Iris pigment epithelial cell (primary cell): ENCODE measurements at regions not wholly inside any gene's neighbourhood (a gene's known extent, or its start where the extent isn't known, plus 50 kb on each side); places are given as distances from the start of the nearest gene placed in this dataset.
"Not testable (repeated sequence)": the region's sequence is repeated elsewhere in the genome, so short reads cannot be mapped to it uniquely, and the experiment has no call there.

Experiments used
- DNase-seq: peaks from one replicate; pipeline ENCODE4 v3.0.0-alpha.2; 2011; ENCODE audit warnings: low read depth

DNA sequence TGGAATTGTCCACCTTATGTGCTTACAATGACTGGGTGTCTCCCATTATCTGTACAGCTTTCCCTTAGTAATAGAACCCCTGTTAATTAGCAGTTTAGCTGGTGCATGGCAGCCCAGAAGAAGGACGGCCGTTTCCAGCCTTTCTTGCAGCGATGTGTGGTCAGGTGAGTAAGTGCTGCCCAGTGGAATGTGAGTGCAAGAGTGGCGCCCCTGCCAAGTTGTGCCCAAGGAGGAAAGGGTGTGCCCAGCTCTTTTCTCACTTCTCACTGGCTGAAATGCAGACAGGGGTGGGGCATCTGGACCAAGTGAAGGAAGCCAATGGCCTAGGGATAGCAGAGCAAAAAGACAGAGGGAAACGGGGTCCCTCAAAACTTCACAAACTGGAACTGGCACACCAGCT, 296.8 kb downstream of the PREX1 start:
- DNase-seq = no peak

DNA sequence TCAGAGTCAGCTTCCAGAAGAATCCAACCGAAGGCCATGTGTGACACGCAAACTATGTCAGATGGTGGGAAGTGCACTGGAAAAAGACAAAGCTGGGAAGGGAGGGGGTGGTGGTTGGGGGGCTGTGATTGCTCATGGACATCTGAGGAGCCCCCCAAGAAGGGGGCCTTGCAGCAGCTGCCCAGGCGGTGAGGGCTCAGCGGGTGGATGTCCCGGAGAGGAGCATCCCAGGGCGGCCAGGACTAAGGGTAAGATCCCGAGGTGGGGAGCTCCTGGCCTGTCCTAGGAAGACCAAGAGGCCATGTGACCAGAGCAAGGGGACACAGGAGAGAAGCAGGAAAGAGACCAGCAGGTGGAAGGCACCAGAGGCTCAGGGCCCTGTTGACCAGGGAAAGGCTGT, 299.5 kb downstream of the PREX1 start:
- no peak for DNase-seq

DNA sequence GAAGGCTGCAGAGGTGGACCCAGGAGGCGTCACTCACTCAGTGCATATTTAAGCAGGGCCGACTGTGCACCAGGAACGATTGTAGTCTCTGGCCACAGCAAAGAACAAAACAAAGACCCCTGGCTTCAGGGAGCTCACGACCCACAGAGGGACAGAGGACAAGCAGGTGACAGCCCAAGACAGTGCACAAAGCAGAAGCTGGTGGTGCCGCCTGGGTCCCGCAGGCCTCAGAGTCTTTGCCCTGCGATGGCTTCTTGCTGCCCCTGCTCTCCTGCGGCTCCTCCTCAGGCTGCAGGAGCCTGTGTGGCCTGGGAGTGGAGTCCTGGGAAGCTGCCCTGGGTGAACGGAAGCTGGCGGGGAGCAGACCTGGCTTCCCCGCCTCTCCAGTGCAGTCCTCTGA, 300.0 kb downstream of the PREX1 start:
- DNase-seq = no peak

DNA sequence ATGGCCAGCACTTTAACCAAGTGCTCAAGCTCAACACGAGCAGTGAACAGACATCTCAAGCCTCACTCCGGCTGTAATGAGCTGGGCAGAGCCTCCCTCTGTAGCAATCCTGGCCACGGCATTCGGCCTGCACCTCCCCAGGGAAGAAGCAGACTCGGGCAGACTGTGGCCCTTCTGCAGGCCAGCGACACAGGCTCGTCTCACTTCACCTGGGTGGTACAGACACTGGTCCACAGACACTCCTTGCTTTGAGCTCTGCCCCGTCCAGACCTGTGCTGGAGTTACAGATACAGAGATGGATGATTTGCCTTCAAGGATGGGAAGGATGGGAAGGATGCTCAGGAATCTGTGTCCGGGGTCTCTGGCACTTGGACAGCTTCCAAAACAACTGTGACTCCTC, 300.9 kb downstream of the PREX1 start:
- DNase-seq = no peak

DNA sequence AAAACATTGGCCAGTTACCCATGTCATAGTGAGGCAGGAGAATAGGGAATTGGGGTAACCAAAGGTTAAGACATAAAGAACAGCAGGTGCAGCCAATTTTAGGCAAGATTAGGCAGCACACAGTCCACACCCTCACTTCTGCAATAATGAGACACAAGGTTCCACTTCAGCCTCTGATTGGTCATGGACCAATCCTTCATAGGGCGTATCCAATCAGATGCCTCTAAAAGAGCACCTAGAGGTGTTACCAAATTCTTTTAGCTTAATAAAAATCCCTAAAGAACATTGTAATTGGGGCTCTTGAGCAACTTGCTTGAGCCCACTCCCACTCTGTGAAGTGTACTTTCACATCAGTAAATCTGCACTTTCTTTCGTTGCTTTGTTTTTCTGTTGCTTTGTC, 302.4 kb downstream of the PREX1 start:
- no peak for DNase-seq

DNA sequence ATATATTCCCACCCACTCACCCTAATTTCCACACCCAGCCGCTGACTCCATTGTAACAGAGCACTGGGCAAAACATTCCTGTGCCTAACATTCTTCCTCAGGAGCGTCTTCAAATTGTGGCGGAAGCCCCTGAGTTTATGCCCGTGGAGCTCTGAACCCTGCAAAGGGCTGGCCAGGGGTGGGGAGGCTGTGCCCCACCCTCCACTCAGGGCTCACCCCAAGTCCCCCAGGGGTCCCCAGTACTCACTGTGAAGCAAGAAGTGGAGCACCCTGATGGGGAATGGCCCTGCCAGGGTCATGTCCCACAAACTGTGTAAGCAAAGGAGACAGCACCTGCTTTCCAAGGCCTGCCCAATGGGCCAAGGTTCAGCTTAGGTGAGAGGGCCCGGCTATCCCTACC, 303.2 kb downstream of the PREX1 start:
- DNase-seq = no peak

DNA sequence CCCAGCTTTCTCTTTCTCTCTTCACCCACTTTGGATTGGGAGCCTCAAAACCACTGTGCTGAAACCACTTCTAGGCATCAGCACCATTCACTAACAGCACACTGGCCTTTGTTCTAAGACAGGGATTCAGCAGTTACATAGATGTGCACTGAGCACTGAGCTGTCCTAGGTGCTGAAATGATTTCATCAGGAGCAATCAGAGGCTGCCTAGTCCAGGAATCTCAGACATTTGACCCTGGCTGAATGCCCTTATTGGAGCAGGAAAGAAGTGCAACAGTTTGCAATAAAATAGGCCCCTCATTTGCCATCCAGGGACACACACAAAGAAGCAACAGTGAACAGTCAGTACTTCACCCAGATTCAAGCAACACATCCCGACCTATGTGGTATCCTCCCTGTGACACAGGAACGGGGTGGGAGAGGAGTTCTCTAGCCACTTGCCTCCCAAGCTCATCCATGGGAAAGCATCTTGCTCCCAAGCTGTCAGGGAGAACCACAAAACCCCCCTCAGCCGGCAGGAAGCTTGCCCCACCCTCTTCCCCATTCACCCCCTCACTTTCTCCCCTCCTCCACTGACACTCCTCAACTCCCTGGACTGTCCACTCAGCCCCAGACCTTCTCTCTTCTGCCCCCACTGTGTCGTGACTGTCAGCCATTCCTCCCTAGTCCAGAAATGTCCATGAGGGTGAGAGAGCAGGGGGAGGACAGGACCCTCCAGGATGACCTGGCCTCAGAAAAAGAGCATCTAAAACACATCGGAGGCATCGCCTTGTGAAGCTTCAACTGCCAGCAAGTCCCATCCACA, 304.4 kb downstream of the PREX1 start:
- DNase-seq = peak; percentile 67

DNA sequence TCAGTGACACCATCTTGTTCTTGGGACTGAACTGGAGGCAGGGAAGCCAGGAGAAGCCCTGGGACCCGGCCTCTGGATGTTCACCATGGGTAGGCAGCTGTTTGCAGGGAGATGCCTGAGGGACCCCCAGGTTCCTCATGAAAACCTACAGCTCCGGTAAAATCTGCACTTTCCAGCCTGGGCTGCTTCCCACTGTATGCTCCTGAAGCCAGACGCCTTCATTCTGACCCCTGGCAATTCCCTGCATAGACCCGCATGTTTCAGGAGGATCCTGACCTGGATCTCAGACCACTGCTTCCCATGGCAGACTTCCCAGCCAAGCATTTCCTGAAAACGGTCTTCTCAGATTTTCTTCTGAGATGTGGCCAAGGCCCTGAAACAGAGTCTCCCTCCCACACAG, 306.7 kb downstream of the PREX1 start:
- no peak for DNase-seq

DNA sequence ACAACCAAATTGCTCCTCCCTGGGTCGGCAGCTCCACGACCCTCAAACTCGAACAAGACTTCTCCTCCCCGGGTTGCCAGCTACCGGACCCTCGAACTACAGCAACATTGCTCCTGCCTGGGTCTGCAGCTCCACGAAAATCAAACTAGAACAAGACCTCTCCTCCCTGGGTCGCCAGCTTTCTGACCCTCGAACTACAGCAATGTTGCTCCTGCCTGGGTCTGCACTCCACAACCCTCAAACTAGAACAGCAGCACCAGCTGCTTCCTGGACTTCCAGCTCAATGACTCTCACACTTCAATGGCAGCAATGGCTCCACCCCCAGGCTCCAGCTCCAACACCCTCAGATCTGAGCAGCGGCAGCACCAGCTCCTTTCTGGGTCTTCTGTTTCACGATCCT, 311.6 kb downstream of the PREX1 start:
- not testable (repeated sequence) for DNase-seq

DNA sequence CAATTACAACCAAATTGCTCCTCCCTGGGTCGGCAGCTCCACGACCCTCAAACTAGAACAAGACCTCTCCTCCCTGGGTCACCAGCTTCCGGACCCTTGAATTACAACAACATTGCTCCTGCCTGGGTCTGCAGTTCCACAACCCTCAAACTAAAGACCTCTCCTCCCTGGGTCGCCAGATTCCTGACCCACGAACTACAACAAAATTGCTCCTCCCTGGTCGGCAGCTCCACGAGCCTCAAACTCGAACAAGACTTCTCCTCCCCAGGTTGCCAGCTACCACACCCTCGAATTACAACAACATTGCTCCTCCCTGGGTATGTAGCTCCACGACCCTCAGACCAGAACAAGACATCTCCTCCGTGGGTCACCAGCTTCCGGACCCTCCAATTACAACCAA, 313.2 kb downstream of the PREX1 start:
- DNase-seq = not testable (repeated sequence)

DNA sequence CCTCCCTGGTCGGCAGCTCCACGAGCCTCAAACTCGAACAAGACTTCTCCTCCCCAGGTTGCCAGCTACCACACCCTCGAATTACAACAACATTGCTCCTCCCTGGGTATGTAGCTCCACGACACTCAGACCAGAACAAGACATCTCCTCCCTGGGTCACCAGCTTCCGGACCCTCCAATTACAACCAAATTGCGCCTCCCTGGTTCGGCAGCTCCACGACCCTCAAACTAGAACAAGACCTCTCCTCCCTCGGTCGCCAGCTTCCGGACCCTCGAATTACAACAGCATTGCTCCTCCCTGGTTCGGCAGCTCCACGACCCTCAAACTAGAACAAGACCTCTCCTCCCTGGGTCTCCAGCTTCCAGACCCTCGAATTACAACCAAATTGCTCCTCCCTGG, 315.3 kb downstream of the PREX1 start:
- DNase-seq = not testable (repeated sequence)

DNA sequence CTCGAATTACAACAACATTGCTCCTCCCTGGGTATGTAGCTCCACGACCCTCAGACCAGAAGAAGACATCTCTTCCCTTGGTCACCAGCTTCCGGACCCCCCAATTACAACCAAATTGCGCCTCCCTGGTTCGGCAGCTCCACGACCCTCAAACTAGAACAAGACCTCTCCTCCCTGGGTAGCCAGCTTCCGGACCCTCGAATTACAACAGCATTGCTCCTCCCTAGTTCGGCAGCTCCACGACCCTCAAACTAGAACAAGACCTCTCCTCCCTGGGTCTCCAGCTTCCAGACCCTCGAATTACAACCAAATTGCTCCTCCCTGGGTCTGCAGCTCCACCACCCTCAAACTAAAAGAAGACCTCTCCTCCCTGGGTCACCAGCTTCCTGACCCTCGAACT, 322.7 kb downstream of the PREX1 start:
- DNase-seq = not testable (repeated sequence)

DNA sequence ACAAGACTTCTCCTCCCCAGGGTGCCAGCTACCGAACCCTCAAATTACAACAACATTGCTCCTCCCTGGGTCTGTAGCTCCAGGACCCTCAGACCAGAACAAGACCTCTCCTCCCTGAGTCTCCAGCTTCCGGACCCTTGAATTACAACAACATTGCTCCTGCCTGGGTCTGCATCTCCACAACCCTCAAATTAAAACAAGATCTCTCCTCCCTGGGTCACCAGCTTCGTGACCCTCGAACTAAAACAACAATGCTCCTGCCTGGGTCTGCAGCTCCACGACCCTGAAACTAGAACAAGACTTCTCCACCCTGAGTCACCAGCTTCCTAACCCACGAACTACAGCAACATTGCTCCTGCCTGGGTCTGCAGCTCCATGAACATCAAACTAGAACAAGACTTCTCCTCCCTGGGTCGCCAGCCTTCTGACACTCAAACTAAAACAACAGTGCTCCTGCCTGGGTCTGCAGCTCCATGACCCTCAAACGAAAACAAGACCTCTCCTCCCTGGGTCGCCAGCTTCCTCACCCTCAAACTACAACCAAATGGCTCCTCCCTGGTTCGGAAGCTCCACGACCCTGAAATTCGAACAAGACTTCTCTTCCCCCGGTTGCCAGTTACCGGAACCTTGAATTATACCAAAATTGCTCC, 324.5 kb downstream of the PREX1 start:
- no peak for DNase-seq

DNA sequence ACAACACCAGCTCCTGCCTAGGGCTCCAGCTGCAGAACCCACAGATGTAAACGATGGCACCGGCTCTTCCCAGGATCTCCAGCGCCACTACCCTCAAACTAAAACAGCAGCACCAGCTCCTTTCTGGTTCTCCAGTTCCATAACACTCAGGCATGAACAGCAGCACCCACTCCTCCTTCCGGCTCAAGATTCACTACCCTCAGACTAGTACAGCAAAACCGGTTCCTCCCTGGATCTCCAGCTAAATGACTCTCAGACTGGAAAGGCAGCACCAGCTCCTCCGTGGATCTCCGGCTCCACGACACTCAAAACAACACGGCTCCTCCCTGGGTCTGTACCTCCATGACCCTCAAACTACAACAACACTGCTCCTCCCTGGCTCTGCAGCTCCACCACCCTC, 325.0 kb downstream of the PREX1 start:
- DNase-seq = no peak

DNA sequence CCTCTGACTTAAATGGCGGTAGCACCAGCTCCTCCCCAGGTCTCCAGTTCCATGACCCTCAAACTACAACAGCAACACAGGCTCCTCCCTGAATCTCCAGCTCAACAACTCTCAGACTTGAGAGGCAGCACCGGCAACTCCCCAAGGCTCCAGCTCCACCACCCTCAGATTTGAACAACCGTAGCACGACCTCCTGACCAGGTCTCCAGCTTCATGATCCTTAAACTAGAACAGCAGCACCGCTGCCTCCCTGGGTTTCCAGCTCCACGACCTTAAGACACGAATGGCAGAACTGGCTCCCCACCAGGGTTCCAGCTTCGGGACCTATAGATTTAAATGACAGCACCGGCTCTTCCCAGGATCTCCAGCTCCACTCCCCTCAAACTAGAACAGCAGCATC, 325.8 kb downstream of the PREX1 start:
- no peak for DNase-seq

DNA sequence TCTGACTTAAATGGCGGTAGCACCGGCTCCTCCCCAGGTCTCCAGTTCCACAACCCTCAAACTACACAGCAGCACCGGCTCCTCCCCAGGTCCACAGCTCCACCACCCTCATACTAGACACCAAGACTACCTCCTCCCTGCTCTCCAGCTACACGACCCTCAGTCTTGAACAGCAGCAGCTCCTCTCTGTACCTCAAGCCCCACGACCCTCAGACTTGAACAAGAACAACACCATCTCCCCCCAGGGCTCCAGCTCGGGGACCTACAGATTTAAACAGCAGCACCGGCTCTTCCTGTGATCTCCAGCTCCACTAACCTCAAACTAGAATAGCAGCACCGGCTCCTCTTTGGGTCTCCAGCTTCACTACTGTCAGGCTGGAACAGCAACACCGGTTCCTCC, 326.9 kb downstream of the PREX1 start:
- not testable (repeated sequence) for DNase-seq

DNA sequence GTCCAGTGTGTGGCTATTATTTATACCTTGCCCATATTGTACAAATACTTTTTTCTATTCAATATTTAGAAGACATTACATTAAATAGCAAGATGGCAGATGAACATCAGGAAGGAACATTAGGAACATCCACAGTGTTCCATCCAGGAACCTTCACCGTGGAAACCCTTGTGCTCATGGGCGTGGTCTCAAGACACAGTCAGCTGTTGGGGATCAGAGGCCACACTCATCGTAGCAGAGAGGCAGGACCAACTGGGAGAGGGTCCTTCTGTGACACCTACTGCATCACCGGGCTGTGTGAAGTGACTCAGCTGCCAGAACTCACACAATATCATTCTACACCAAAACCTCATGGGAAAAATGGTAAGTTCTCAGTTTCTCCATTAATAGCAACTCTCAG, 328.9 kb downstream of the PREX1 start:
- DNase-seq = not testable (repeated sequence)

DNA sequence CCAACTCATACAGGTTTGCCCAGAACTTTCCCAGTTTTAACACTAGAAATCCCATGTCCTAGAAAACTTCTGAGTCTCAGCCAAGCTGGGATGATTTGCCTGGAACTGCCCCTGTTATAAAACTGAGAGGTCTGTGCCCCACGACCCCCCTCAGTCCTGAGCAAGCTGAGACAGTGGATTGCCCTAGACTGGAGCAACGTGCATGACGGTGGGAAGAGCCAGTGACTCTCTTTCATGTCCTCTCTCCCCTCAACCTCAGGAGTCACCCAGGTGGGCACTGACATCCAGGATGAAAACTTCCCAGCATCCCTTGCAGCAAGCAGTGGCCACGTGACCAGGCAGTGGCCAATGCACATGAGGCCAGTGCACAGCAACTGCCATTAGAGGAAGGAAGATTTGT, 329.7 kb downstream of the PREX1 start:
- DNase-seq = not testable (repeated sequence)

DNA sequence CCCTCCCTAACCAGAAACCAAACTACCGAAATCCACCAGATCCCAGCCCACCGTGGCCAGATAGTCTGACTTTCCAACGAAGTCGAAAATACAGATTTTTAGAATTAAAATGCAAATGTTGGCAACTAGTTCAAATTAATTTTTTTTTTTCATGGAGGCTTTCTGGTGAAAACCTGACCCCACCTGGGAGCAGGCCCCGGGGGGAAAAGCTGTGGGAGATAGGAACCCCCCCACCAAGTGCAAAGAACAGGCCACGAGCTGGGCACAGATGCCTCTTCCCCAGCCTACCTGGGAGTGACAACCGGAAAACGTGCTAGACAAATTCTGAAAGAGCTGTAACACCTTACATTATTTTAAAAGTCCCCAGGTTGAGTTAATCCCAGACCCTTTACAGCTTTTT, 333.8 kb downstream of the PREX1 start:
- DNase-seq = no peak

DNA sequence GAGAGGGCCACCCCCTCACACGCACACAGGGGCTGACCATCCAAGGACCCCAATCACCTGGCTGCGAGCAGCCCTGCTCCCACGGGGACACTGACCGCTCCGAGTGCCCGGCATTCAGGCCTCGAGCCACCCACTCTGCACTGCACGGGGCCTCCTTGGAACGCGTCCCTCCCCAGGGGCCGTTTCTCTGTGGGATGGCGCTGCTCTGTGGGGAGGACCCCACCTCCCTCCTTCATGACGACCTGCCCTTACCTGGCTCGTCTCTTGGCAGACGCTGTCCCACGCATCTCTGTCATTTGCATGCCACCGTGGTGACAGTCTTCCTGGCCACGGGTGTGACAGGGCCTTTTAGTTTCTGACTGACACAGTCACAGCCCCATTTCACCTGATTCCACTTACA, 334.5 kb downstream of the PREX1 start:
- DNase-seq = not testable (repeated sequence)

DNA sequence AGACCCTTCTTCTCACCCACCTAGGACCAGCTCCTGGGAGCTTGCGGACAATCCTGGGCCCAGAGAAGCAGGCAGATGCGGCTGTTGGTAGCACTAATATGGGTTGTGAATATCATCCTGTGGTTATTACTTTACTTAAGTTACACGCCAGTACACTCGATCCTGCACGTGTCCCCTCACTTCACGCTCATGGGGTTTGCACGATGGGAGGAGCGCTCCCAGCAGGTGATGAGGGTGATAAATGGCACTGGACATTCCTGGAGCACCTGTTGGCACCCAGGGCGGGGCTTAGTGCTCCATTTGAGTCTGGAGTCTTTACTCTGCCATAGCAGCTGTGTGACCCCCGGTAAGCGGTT, 335.1 kb downstream of the PREX1 start:
- no peak for DNase-seq

DNA sequence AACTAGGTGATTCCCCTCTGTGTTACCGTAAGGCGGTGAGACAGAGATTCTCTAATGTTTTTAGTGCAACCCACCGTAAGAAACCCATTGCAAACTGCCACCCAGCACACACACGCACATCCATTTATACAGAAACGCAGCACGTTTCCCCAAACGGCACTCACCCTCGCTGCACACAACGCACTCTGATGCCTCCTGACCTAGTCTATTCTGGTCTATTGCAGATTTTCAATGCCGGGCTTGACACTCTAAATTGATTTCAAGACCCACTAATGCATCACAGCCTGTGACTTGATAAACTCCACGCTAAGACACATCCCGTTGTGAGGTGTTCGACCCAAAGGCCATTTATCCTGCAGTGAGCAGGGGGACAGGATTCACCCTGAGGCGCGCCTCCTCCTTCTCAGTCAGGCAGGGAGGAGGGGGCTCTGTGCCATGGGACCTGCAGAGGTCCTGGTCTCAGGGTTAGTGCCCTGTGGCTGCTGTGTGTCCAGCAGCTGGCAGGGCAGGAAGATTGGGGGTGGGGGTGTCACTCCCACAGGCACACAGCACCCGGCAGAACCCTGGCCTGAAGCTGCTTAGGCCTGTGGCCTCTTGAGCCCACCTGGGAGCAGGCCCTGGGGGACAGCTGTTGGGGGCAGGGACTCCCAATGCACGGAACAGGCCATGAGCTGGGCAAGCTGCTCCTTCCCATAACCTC, 335.6 kb downstream of the PREX1 start:
- no peak for DNase-seq
